Astrocyte of the spinal cord (primary cell): ENCODE measurements at regions not wholly inside any gene's neighbourhood (a gene's known extent, or its start where the extent isn't known, plus 50 kb on each side); places are given as distances from the start of the nearest gene placed in this dataset.

ENCODE experiments used
- DNase-seq: peaks from one replicate; pipeline ENCODE4 v3.0.0; 2011; ENCODE audit warnings: low read depth, low spot score
- H3K4me3 ChIP-seq: 2 replicates; pipeline ENCODE4 v1.5.1; 2011; ENCODE audit warnings: low read depth, mild to moderate bottlenecking, low read length, moderate library complexity
- CTCF ChIP-seq: IDR thresholded peaks from 2 replicates; pipeline ENCODE4 v1.5.1; 2012; ENCODE audit warnings: low read depth, mild to moderate bottlenecking, low read length, inconsistent platforms
- in situ Hi-C: cut with HindIII; loops from 2 replicates; pipeline ENCODE4 v1.10.0; 2017; ENCODE audit warnings: low sequenced_read_pairs

GRCh38 chr20:40970218-40970617, 58.4 kb upstream of the TOP1 start:
- in situ Hi-C loops, result no loop called here
- no peak for TF ChIP-seq CTCF
- no peak overlapping the region for H3K4me3 ChIP-seq
- no peak for DNase-seq

GRCh38 chr20:40977218-40977617, 51.4 kb upstream of the TOP1 start:
- H3K4me3 ChIP-seq, result no peak overlapping the region
- no peak for DNase-seq
- in situ Hi-C loops, result no loop called here
- no peak for TF ChIP-seq CTCF

- DNase-seq, result no peak
- no peak for TF ChIP-seq CTCF
- no peak overlapping the region for H3K4me3 ChIP-seq
- in situ Hi-C loops, result no loop called here
Measured at GRCh38 chr20:40978761-40979160, 49.9 kb upstream of the TOP1 start.
